DOHH2 (cell line): ENCODE measurements at regions not wholly inside any gene's neighbourhood (a gene's known extent, or its start where the extent isn't known, plus 50 kb on each side); places are given as distances from the start of the nearest gene placed in this dataset.

Experiments
- EZH2phosphoT487 ChIP-seq: fragments of 200-600 bp; sonication (generic); IDR thresholded peaks from 2 replicates; pipeline ENCODE4 v1.6.1; 2017; ENCODE audit warnings: borderline replicate concordance, mild to moderate bottlenecking, antibody characterized with exemption, low read length, moderate library complexity, mixed read lengths
- TF ChIP-seq, protein P1 (sequence below): fragments of 200-600 bp; sonication (generic); IDR thresholded peaks from one replicate; pipeline ENCODE4 v1.5.1; 2014; ENCODE audit warnings: antibody characterized with exemption, mild to moderate bottlenecking, low read depth, low read length; ENCODE audit not compliant: poor library complexity, severe bottlenecking

DNA sequence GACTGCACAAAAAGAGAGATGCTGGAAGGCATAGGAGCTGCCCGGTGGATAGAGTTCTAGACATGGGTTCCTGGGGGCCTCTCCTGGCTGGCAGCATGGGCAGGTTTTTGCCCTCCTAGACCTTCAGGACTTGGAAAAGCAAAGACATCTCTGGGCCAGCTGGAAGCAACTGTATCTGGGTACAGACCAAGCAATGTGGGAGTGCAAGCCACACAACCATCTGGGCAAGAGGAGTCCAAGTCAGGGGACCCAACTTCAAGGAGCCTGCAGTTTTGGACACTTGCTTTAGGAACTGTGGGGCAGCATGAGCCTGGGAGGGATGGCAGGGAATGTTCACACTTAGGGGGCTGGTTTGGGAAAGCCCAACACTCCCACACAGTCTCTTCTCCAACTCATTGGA lies 323.3 kb downstream of the GADD45G start:
- TF ChIP-seq, protein P1, sequence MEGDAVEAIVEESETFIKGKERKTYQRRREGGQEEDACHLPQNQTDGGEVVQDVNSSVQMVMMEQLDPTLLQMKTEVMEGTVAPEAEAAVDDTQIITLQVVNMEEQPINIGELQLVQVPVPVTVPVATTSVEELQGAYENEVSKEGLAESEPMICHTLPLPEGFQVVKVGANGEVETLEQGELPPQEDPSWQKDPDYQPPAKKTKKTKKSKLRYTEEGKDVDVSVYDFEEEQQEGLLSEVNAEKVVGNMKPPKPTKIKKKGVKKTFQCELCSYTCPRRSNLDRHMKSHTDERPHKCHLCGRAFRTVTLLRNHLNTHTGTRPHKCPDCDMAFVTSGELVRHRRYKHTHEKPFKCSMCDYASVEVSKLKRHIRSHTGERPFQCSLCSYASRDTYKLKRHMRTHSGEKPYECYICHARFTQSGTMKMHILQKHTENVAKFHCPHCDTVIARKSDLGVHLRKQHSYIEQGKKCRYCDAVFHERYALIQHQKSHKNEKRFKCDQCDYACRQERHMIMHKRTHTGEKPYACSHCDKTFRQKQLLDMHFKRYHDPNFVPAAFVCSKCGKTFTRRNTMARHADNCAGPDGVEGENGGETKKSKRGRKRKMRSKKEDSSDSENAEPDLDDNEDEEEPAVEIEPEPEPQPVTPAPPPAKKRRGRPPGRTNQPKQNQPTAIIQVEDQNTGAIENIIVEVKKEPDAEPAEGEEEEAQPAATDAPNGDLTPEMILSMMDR, result no peak
- TF ChIP-seq EZH2phosphoT487, result no peak
